IMR-90 (cell line): ENCODE measurements at regions not wholly inside any gene's neighbourhood (a gene's known extent, or its start where the extent isn't known, plus 50 kb on each side); places are given as distances from the start of the nearest gene placed in this dataset.

Experiments
- ATAC-seq: fragments of 200-7000 bp; cut with Tn5 transposase; 2 replicates; pipeline ENCODE4 v1.9.1; 2020; ENCODE audit warnings: low read depth, mild to moderate bottlenecking, moderate library complexity
- BruUV-seq: library from RNA; stranded (reverse); fragments of 400-500 nt; replicated peaks from 2 replicates; lab custom pipeline; 2021; lab: Mats Ljungman, UMichigan
- CTCF ChIA-PET: fragments of 300-600 bp; formaldehyde crosslinking; extraction: SDS; loops from one replicate; lab custom pipeline; 2021; ENCODE audit warnings: antibody characterized with exemption; lab: Yijun Ruan, JAX
- POLR2A ChIA-PET: fragments of 300-600 bp; sonication (Branson Sonifier 250); formaldehyde crosslinking; loops from one replicate; lab custom pipeline; 2022; ENCODE audit warnings: antibody characterized with exemption; ENCODE audit not compliant: unreplicated experiment; lab: Charles Lee
- DNase-seq: peaks from one replicate; pipeline ENCODE4 v3.0.0; 2013
- H2AFZ ChIP-seq: replicated peaks from 2 replicates; pipeline ENCODE3; 2013; ENCODE audit warnings: low read length, mild to moderate bottlenecking; ENCODE audit not compliant: poor library complexity
- H2AK5ac ChIP-seq: 2 replicates; pipeline ENCODE4 v1.6.1; 2013; ENCODE audit warnings: low read depth, low read length, inconsistent platforms
- H2AK9ac ChIP-seq: replicated peaks from 2 replicates; pipeline ENCODE3; 2013; ENCODE audit warnings: mild to moderate bottlenecking, low read depth, low read length, moderate library complexity; ENCODE audit not compliant: poor library complexity
- H2BK120ac ChIP-seq: 2 replicates; pipeline ENCODE4 v1.6.1; 2013; ENCODE audit warnings: low read depth, low read length, inconsistent platforms
- H2BK15ac ChIP-seq: 3 replicates; pipeline ENCODE4 v1.6.1; 2013; ENCODE audit warnings: low read depth, low read length, inconsistent platforms
- H2BK20ac ChIP-seq: 2 replicates; pipeline ENCODE4 v1.6.1; 2013; ENCODE audit warnings: low read depth, mild to moderate bottlenecking, inconsistent platforms, low read length, moderate library complexity
- H2BK5ac ChIP-seq: 2 replicates; pipeline ENCODE4 v1.6.1; 2013; ENCODE audit warnings: mild to moderate bottlenecking, low read depth, low read length, inconsistent platforms; ENCODE audit not compliant: poor library complexity, severe bottlenecking
- H3K14ac ChIP-seq: replicated peaks from 2 replicates; pipeline ENCODE4 v1.6.1; 2013; ENCODE audit warnings: low read depth, low read length, inconsistent platforms
- H3K18ac ChIP-seq: 2 replicates; pipeline ENCODE4 v1.6.1; 2013; ENCODE audit warnings: low read depth, low read length, control low read depth
- H3K23ac ChIP-seq: 2 replicates; pipeline ENCODE4 v1.6.1; 2013; ENCODE audit warnings: low read depth, low read length, inconsistent platforms
- H3K27ac ChIP-seq: 2 replicates; pipeline ENCODE4 v1.5.1; 2013; ENCODE audit warnings: mild to moderate bottlenecking, control low read depth, low read length; ENCODE audit not compliant: insufficient read depth
- H3K27me3 ChIP-seq: 2 replicates; pipeline ENCODE4 v1.6.1; 2013; ENCODE audit warnings: low read length; ENCODE audit not compliant: control insufficient read depth, insufficient read depth
- H3K36me3 ChIP-seq: 2 replicates; pipeline ENCODE4 v1.6.1; 2013; ENCODE audit warnings: low read length, mixed read lengths; ENCODE audit not compliant: control insufficient read depth, insufficient read depth
- H3K4ac ChIP-seq: 2 replicates; pipeline ENCODE4 v1.6.1; 2013; ENCODE audit warnings: low read depth, low read length, inconsistent platforms
- H3K4me1 ChIP-seq: 2 replicates; pipeline ENCODE4 v1.6.1; 2013; ENCODE audit warnings: low read length, mixed read lengths; ENCODE audit not compliant: control insufficient read depth, insufficient read depth
- H3K4me2 ChIP-seq: 2 replicates; pipeline ENCODE4 v1.6.1; 2013; ENCODE audit warnings: low read depth, mild to moderate bottlenecking, control low read depth, low read length, moderate library complexity
- H3K4me3 ChIP-seq: 2 replicates; pipeline ENCODE4 v1.5.1; 2013; ENCODE audit warnings: low read depth, mild to moderate bottlenecking, control low read depth, low read length, moderate library complexity; ENCODE audit not compliant: insufficient read depth
- H3K56ac ChIP-seq: 2 replicates; pipeline ENCODE4 v1.6.1; 2013; ENCODE audit warnings: low read length, inconsistent platforms; ENCODE audit not compliant: insufficient read depth; ENCODE audit errors: extremely low read depth
- H3K79me1 ChIP-seq, 2 experiments: 2 replicates each; pipeline ENCODE4 v1.6.1; 2013; ENCODE audit warnings: low read length in 2 of 2, inconsistent platforms in 1 of 2, low read depth in 1 of 2
- H3K9ac ChIP-seq: 2 replicates; pipeline ENCODE4 v1.6.1; 2013; ENCODE audit warnings: low read depth, low read length, control low read depth
- H3K9me1 ChIP-seq: 2 replicates; pipeline ENCODE4 v1.6.1; 2013; ENCODE audit warnings: low read length, inconsistent platforms; ENCODE audit not compliant: insufficient read depth
- H3K9me3 ChIP-seq: 2 replicates; pipeline ENCODE4 v1.6.1; 2013; ENCODE audit warnings: low read length; ENCODE audit not compliant: control insufficient read depth, insufficient read depth
- H4K20me1 ChIP-seq: 2 replicates; pipeline ENCODE4 v1.6.1; 2013; ENCODE audit warnings: low read length, inconsistent platforms; ENCODE audit not compliant: insufficient read depth
- H4K5ac ChIP-seq: 2 replicates; pipeline ENCODE4 v1.6.1; 2013; ENCODE audit warnings: mild to moderate bottlenecking, low read depth, low read length, control low read depth
- H4K8ac ChIP-seq, 2 experiments: 2 replicates each; pipeline ENCODE4 v1.6.1; 2013; ENCODE audit warnings: low read depth in 2 of 2, low read length in 2 of 2, control low read depth in 1 of 2, inconsistent platforms in 1 of 2
- H4K91ac ChIP-seq: 2 replicates; pipeline ENCODE4 v1.6.1; 2013; ENCODE audit warnings: low read depth, low read length, inconsistent platforms; ENCODE audit not compliant: insufficient read depth
- BHLHE40 ChIP-seq: fragments of 150-350 bp; IDR thresholded peaks from 2 replicates; pipeline ENCODE4 v1.6.1; 2016; ENCODE audit warnings: mild to moderate bottlenecking, low read depth, low read length
- CEBPB ChIP-seq: IDR thresholded peaks from 2 replicates; pipeline ENCODE4 v1.6.1; 2012; ENCODE audit warnings: low read depth, low read length, improper control_type of control experiment
- CHD1 ChIP-seq: IDR thresholded peaks from 2 replicates; pipeline ENCODE4 v1.6.1; 2012; ENCODE audit warnings: low read depth, low read length, improper control_type of control experiment
- CTCF ChIP-seq: conservative IDR thresholded peaks from 2 replicates; pipeline ENCODE4 v1.5.1; 2012; ENCODE audit warnings: mild to moderate bottlenecking, low read depth, low read length, improper control_type of control experiment
- NFE2L2 ChIP-seq: fragments of 150-350 bp; IDR thresholded peaks from 2 replicates; pipeline ENCODE4 v1.6.1; 2016; ENCODE audit warnings: low read depth, mild to moderate bottlenecking, low read length
- POLR2A ChIP-seq: IDR thresholded peaks from 2 replicates; pipeline ENCODE4 v1.6.1; 2012; ENCODE audit warnings: mild to moderate bottlenecking, low read depth, low read length
- SMC3 ChIP-seq: fragments of 150-350 bp; IDR thresholded peaks from 2 replicates; pipeline ENCODE4 v1.6.1; 2016; ENCODE audit warnings: low read depth, mild to moderate bottlenecking, antibody characterized with exemption, low read length, moderate library complexity
- USF2 ChIP-seq: fragments of 150-350 bp; IDR thresholded peaks from 2 replicates; pipeline ENCODE4 v1.6.1; 2017; ENCODE audit warnings: mild to moderate bottlenecking, antibody characterized with exemption, low read length, low read depth
- WGBS, 2 experiments: methylation state at CpG; one replicate each; pipeline versions ENCODE4 v1.1.5 to v1.1.7; 2013; ENCODE audit warnings: missing lambda C conversion rate in 2 of 2; ENCODE audit not compliant: insufficient read length in 1 of 2; ENCODE audit errors: extremely low coverage in 2 of 2; 5-methylcytosine and 5-hydroxymethylcytosine counted together
- dilution Hi-C: fragments of 300-500 bp; cut with HindIII; formaldehyde crosslinking; loops from one replicate; pipeline ENCODE4 v1.14.3; 2018; ENCODE audit warnings: low sequenced_read_pairs; ENCODE audit not compliant: unreplicated experiment
- in situ Hi-C: fragments of 300-500 bp; cut with MboI; formaldehyde crosslinking; loops from 3 replicates; pipeline ENCODE4 v1.14.3; 2019; ENCODE audit warnings: low sequenced_read_pairs, inconsistent platforms, mixed read lengths
- intact Hi-C: fragments of 100-400 bp; cut with micrococcal nuclease; formaldehyde crosslinking; loops from 2 replicates; pipeline ENCODE4 v1.10.0; 2022

DNA sequence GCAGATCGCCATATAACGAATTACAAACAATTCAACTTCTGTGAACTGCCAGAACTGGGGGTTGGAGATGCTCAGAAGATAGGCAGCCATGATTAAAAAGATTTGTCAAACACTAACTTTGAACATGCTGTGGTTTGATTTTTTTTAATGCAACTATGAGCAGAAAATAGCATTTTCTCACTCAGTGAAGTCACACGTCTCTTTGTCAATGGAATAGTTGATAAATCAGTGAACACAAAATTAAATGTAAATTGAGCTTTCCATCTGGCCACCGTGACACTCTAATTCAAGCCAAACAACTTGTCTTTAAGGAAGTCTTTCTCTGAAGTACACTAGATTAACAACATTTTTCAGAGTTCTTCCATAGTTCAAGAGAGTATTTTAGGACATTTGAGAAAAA, 228.6 kb upstream of the LINC00305 start:
- Histone ChIP-seq H4K91ac (no peak overlapping the region), H3K56ac (no peak overlapping the region), H3K4me2 (no peak overlapping the region), H2BK5ac (no peak overlapping the region), H2AFZ (no peak overlapping the region), H3K4me1 (no peaks in the 10 kb centered on the region), H3K27me3 (no peaks in the 10 kb centered on the region), H3K4me3 (no peak overlapping the region), H2AK9ac (no peak overlapping the region), H3K23ac (no peak overlapping the region), H3K14ac (no peak overlapping the region), H3K4ac (no peak overlapping the region), H2BK15ac (no peak overlapping the region), H3K36me3 (no peaks in the 10 kb centered on the region), H4K20me1 (no peaks in the 10 kb centered on the region), H4K8ac (no peak overlapping the region), H3K9ac (no peak overlapping the region), H3K9me1 (no peaks in the 10 kb centered on the region), H3K27ac (no peak overlapping the region), H2BK120ac (no peak overlapping the region), H2AK5ac (no peak overlapping the region), H3K18ac (no peak overlapping the region), H3K79me1 (no peaks in the 10 kb centered on the region), H4K5ac (no peak overlapping the region), H2BK20ac (no peak overlapping the region), H3K9me3 (peaks cover 5% of the 10 kb centered on the region; the same call in 1 of the 2 replicates)
- no peak for DNase-seq
- no TSS peak for BruUV-seq
- ChIA-PET POLR2A (no interaction called here), CTCF (no interaction called here)
- TF ChIP-seq CTCF (no peak), BHLHE40 (no peak), POLR2A (no peak), NFE2L2 (no peak), CHD1 (no peak), SMC3 (no peak), USF2 (no peak), CEBPB (no peak)
- dilution Hi-C loops, result no loop called here
- intact Hi-C loops, result no loop called here
- in situ Hi-C loops, result no loop called here
- ATAC-seq, result no peak
- WGBS, 2 experiments, result no CpG with 5 or more reads among the region's 4 CpGs
